NAMALWA (cell line): ENCODE measurements at regions not wholly inside any gene's neighbourhood (a gene's known extent, or its start where the extent isn't known, plus 50 kb on each side); places are given as distances from the start of the nearest gene placed in this dataset.

ENCODE experiments used
- DNase-seq: peaks from one replicate; pipeline ENCODE4 v3.0.0-alpha.2; 2015; ENCODE audit warnings: low spot score

- DNase-seq = no peak
These were observed 62.1 kb upstream of the CRBN start for GRCh38 chr3:3241596-3241995.

- DNase-seq = no peak
These were observed 61.5 kb upstream of the CRBN start for GRCh38 chr3:3240986-3241385.

GRCh38 chr3:3237979-3238378 lies 58.5 kb upstream of the CRBN start:
- DNase-seq = no peak

- no peak for DNase-seq
These were observed 52.8 kb upstream of the CRBN start for GRCh38 chr3:3232251-3232650.
